IPS DF 6.9 (cell line): ENCODE measurements at regions not wholly inside any gene's neighbourhood (a gene's known extent, or its start where the extent isn't known, plus 50 kb on each side); places are given as distances from the start of the nearest gene placed in this dataset.

ENCODE experiments used
- DNase-seq: peaks from one replicate; pipeline ENCODE4 v3.0.0-alpha.2; 2013; ENCODE audit warnings: low read depth, low spot score
- H3K27ac ChIP-seq: one replicate; pipeline ENCODE4 v1.5.1; 2013; ENCODE audit warnings: low read length, control low read depth
- H3K27me3 ChIP-seq: 2 replicates; pipeline ENCODE4 v1.6.1; 2013; ENCODE audit warnings: mild to moderate bottlenecking, low read length; ENCODE audit not compliant: control insufficient read depth, insufficient read depth
- H3K36me3 ChIP-seq: 2 replicates; pipeline ENCODE4 v1.6.1; 2013; ENCODE audit warnings: low read length; ENCODE audit not compliant: control insufficient read depth, insufficient read depth
- H3K4me1 ChIP-seq: 2 replicates; pipeline ENCODE4 v1.6.1; 2013; ENCODE audit warnings: low read length; ENCODE audit not compliant: control insufficient read depth, insufficient read depth
- H3K4me3 ChIP-seq: 2 replicates; pipeline ENCODE4 v1.5.1; 2013; ENCODE audit warnings: mild to moderate bottlenecking, low read length
- H3K9me3 ChIP-seq: 2 replicates; pipeline ENCODE4 v1.6.1; 2013; ENCODE audit warnings: low read length, inconsistent platforms; ENCODE audit not compliant: control insufficient read depth, insufficient read depth
- WGBS: extraction: QIAGEN DNeasy Blood & Tissue Kit; methylation state at CpG from one replicate; pipeline ENCODE4 v1.1.7; 2013; ENCODE audit warnings: mixed read lengths, missing lambda C conversion rate; ENCODE audit not compliant: insufficient read length, insufficient coverage; 5-methylcytosine and 5-hydroxymethylcytosine counted together

DNA sequence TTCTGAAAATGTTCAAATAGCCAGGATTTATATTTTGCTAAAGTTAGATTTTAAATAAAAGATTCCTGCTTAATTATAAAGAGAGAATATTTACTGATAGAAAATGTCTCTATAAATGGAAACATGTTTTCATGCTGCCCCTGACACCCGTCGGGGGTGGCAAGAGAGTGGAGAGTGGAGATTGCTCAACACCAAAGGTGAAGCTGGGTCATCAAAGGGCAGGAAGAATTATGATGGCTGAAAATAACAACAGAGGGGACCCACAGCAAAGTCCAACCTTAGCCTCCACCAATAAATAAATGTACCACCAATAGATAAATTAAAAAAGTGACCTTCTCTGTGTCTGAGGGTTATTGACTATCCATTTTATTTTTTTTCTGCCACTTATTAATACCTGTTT is 326.8 kb upstream of the GYPC start:
- Histone ChIP-seq H3K4me3 (no peak overlapping the region), H3K27me3 (no peaks in the 10 kb centered on the region), H3K9me3 (no peaks in the 10 kb centered on the region), H3K36me3 (no peaks in the 10 kb centered on the region), H3K27ac (no peak overlapping the region), H3K4me1 (no peaks in the 10 kb centered on the region)
- DNase-seq = no peak
- no CpG with 5 or more reads among the region's 2 CpGs for WGBS

DNA sequence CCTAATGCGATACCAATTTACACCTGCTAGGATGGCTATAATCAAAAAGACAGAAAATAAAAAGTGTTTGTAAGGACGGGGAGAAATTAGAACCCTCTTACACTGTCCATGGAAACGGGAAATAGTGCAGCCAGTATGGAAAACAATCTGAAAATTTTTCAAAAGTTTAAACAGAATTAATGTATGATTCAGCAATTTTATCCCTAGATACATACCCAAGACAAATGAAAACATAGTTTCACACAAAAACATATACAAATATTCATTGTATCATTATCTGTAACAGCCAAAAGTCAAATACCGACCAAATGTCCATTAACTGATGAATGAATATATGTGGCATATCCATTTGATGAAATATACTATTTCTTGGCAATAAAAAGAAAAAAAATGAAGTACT is 313.5 kb upstream of the GYPC start:
- Histone ChIP-seq H3K27ac (no peak overlapping the region), H3K27me3 (no peaks in the 10 kb centered on the region), H3K4me1 (no peaks in the 10 kb centered on the region), H3K9me3 (no peaks in the 10 kb centered on the region), H3K36me3 (no peaks in the 10 kb centered on the region), H3K4me3 (no peak overlapping the region)
- DNase-seq = no peak
- WGBS = no CpG with 5 or more reads among the region's 4 CpGs

DNA sequence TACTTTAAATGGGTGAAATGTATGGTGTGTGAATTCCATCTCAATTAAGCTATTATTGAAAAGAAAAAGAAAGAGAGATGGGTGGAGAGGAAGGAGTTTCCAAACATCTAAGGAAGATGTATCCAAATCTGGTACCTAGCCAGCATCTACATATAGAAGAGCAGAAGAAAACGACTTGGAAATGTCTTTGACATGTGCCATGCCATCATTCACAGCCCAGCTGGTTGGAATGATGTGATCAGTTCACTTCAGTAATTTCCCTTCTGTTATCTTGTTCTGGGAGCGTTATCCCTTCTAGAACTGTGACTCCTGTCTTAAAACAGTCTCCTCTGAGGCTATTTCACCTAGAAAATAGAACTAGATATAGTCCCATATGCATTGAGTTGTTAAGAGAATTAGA is 312.8 kb upstream of the GYPC start:
- Histone ChIP-seq H3K4me1 (no peaks in the 10 kb centered on the region), H3K36me3 (no peaks in the 10 kb centered on the region), H3K27me3 (no peaks in the 10 kb centered on the region), H3K4me3 (no peak overlapping the region), H3K9me3 (no peaks in the 10 kb centered on the region), H3K27ac (no peak overlapping the region)
- WGBS = no CpG with 5 or more reads among the region's 2 CpGs
- DNase-seq = no peak

DNA sequence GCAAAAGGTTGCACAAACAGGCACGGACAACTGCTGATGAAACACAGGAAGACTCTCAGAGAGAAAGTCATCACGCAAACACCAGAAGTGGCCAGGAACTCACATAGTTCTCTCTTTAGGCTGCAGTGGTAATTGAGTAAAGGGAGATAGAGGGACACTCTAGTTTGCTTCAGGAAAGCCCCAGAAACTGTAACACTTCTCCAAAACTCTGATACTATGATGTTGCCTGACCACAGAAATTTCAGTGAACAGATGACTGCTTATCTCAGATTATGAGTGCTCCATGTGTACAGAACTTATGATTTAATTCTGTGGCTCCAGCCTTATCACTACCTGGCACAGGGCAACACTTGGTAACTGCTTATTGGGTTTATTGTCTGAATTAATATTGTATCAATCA is 311.5 kb upstream of the GYPC start:
- no CpG with 5 or more reads among the region's 2 CpGs for WGBS
- H3K27me3 ChIP-seq = no peaks in the 10 kb centered on the region

DNA sequence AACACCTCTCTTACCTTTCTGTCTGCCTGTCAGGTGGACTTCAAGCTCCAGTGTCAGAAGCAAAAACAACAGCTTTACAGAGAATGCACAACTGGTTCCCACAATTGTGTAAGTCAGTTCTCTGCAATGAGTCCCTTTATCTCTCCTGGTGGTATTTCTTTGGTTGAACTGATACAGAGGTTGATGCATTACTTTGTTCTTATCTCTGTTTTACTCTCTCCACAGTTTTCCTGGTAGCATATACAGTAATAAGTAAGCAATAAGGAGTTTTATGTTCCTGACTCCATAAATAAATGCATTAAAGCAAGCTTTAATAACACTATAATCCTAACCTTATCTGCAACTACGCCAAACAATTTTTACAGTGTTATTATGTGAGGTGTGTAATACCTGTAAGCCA is 310.3 kb upstream of the GYPC start:
- Histone ChIP-seq H3K36me3 (no peaks in the 10 kb centered on the region), H3K9me3 (no peaks in the 10 kb centered on the region), H3K27ac (no peak overlapping the region), H3K4me3 (no peak overlapping the region), H3K4me1 (no peaks in the 10 kb centered on the region), H3K27me3 (no peaks in the 10 kb centered on the region)
- DNase-seq = no peak
- WGBS = no CpG with 5 or more reads among the region's 1 CpG

More for the DNA sequence above, 311.5 kb upstream of the GYPC start:
- no peak overlapping the region for H3K4me3 ChIP-seq
- H3K9me3 ChIP-seq = no peaks in the 10 kb centered on the region
- H3K27ac ChIP-seq = no peak overlapping the region
- no peaks in the 10 kb centered on the region for H3K4me1 ChIP-seq
- H3K36me3 ChIP-seq = no peaks in the 10 kb centered on the region
- DNase-seq = no peak

DNA sequence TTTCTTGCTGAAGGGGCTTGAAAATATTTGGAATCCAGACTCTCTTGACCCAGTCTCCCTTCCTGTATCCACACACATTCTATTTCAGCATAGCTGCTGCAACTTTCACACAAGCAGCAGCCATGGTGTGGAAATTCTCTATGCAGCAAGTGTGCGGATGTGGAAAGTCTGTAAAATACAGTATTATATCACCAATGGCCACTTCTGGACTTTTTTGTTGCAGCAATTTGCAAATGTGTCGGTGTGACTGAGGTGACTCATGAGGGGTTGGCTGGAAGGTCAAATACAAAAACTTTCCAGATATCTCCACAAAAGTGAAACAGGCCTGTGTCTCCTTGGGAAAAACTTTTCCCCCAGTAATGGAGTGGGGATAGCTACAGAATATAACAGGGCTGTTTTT is 299.3 kb upstream of the GYPC start:
- DNase-seq = no peak
- Histone ChIP-seq H3K9me3 (no peaks in the 10 kb centered on the region), H3K27ac (no peak overlapping the region), H3K4me3 (no peak overlapping the region), H3K4me1 (no peaks in the 10 kb centered on the region), H3K36me3 (no peaks in the 10 kb centered on the region), H3K27me3 (no peaks in the 10 kb centered on the region)
- no CpG with 5 or more reads among the region's 2 CpGs for WGBS

DNA sequence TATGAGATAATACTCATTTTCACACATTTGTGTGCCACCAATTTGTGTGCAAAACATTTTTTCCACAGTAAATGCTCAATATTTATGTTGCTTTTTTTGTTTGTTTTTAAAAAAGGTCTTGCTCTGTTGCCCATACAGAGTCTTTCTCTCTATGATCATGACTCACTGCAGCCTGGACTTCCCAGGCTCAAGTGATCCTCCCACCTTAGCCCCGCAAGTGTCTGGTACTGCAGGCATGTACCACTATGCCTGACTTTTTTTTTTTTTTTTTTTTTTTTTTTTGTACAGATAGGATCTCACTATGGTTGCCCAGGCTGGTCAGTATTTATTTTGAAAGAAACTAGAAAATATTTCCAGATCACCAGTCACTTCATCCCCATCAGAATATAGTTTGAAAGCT is 297.8 kb upstream of the GYPC start:
- WGBS = no CpG with 5 or more reads among the region's 1 CpG
- Histone ChIP-seq H3K4me3 (no peak overlapping the region), H3K27ac (no peak overlapping the region), H3K36me3 (no peaks in the 10 kb centered on the region), H3K9me3 (no peaks in the 10 kb centered on the region), H3K4me1 (no peaks in the 10 kb centered on the region), H3K27me3 (no peaks in the 10 kb centered on the region)
- no peak for DNase-seq

DNA sequence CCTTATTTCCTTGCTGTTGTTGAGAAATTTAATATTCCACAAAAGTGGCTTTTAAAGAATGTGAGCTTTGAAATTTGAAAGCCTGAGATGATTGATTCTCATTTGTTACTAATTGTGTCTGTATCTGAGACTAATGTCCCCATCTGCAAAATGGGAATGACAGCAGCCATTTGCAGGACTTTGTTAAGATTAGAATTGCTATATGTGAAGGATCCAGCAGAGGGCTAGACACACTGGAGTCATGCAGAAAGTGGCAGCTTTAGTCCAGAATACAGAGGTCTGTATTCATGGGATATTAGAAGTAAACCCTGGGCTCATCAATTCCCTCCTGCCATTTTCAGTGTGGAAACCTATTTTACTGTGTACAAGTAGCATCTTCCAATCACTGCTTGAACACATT is 296.5 kb upstream of the GYPC start:
- Histone ChIP-seq H3K36me3 (no peaks in the 10 kb centered on the region), H3K27ac (no peak overlapping the region), H3K4me1 (no peaks in the 10 kb centered on the region), H3K4me3 (no peak overlapping the region), H3K9me3 (no peaks in the 10 kb centered on the region), H3K27me3 (no peaks in the 10 kb centered on the region)
- no peak for DNase-seq

DNA sequence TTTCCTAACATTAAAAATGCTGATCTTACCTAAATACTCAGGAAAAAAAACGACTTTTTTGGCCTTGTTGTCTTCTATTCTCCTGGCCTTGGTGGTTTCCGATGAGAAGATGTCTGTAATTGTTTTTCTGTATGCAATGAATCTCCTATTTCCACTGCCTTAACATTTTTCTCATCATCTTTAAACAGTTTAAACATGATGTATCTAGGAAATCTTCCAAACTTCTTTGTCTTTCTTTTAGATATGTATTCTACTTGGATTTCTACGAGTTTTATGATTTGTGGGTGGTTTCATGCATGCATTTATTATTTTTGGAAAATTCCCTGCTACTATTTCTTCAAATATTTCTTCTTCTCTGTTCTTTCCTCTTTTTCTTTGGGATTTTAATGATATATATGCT is 288.6 kb upstream of the GYPC start:
- no peak overlapping the region for H3K27ac ChIP-seq
- no peaks in the 10 kb centered on the region for H3K27me3 ChIP-seq
- no CpG with 5 or more reads among the region's 3 CpGs for WGBS
- no peaks in the 10 kb centered on the region for H3K9me3 ChIP-seq
- DNase-seq = no peak
- H3K36me3 ChIP-seq = no peaks in the 10 kb centered on the region
- no peaks in the 10 kb centered on the region for H3K4me1 ChIP-seq
- no peak overlapping the region for H3K4me3 ChIP-seq

DNA sequence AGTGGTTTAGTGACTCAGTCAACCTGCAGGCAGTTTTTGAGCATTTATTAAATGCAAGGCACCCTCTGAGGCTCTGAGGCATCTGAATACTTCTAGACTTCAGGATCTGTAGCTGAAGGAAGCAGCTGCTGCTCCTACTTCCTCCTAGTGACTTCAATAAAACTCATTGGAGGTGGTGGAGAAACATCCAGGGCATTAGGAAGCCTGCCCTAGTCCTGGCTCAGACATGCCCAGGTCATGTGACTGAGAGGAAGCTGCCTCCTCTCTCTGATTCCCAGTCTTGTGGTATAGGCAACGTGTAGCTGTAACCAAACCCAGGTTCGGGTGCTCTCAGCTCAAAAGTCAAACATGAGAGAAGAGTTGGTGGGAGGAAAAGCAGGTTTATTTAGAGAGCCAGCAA is 287.2 kb upstream of the GYPC start:
- no peak overlapping the region for H3K27ac ChIP-seq
- DNase-seq = no peak
- no peak overlapping the region for H3K4me3 ChIP-seq
- no CpG with 5 or more reads among the region's 2 CpGs for WGBS
- no peaks in the 10 kb centered on the region for H3K27me3 ChIP-seq
- H3K36me3 ChIP-seq = no peaks in the 10 kb centered on the region
- no peaks in the 10 kb centered on the region for H3K9me3 ChIP-seq
- H3K4me1 ChIP-seq = no peaks in the 10 kb centered on the region

DNA sequence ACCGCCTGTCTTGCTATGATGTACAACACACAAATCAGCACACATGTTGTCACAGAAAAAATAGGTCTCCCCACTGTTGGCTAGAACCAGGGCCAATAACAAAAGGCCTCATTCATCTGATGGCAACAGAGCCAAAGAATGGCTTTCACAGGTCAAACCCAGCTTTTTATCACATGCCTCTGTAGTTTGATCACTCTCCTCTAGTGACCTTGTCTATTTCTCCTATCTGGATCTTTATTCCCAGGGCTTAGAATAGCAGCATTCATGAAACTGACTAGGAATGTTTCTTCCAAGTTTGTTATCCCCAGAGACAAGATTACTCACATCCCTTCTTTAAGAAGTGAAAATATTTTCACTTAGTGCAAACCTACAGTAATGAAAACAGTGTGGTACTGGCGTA is 285.8 kb upstream of the GYPC start:
- no peaks in the 10 kb centered on the region for H3K27me3 ChIP-seq
- H3K4me3 ChIP-seq = no peak overlapping the region
- no peaks in the 10 kb centered on the region; the same call in 1 of the 2 replicates for H3K4me1 ChIP-seq
- WGBS = no CpG with 5 or more reads among the region's 2 CpGs
- DNase-seq = no peak
- H3K27ac ChIP-seq = no peak overlapping the region
- H3K36me3 ChIP-seq = no peaks in the 10 kb centered on the region
- H3K9me3 ChIP-seq = no peaks in the 10 kb centered on the region
